ENCODE measurements at regions not wholly inside any gene's neighbourhood (a gene's known extent, or its start where the extent isn't known, plus 50 kb on each side); places are given as distances from the start of the nearest gene placed in this dataset.
"Not testable (repeated sequence)": the region's sequence is repeated elsewhere in the genome, so short reads cannot be mapped to it uniquely, and the experiment has no call there.

GRCh38 chr13:48819376-48819775 lies 156.3 kb upstream of the FNDC3A start:
- H3K27ac ChIP-seq = no peak overlapping the region
- TF ChIP-seq ZFX (IDR thresholded peaks at IDR 0.05) (no peak), CTCF (conservative IDR thresholded peaks at IDR 0.05) (no peak)

GRCh38 chr13:48819899-48820298 lies 155.8 kb upstream of the FNDC3A start:
- no peak overlapping the region for H3K27ac ChIP-seq
- TF ChIP-seq CTCF (conservative IDR thresholded peaks at IDR 0.05) (no peak), ZFX (IDR thresholded peaks at IDR 0.05) (no peak)

GRCh38 chr13:48823526-48823925 lies 152.2 kb upstream of the FNDC3A start:
- not testable (repeated sequence) for H3K27ac ChIP-seq

DNA sequence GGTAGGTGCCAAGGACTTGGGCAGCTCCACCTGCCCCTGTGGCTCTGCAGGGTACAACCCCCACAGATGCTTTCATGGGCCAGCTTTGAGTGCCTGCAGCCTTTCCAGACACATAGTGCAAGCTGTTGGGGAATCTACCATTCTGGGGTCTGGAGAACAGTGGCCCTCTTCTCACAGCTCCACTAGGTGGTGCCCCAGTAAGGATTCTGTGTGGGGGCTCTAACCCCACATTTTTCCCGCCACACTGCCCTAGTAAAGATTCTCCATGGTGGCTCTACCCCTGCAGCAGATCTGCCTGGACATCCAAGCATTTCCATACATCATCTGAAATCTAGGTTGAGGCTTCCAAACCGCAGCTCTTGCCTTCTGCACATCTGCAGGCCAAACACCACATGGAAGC lies 149.7 kb upstream of the FNDC3A start:
- TF ChIP-seq CTCF (conservative IDR thresholded peaks at IDR 0.05) = no peak
- no peak for TF ChIP-seq ZFX (IDR thresholded peaks at IDR 0.05)

GRCh38 chr13:48826922-48827454 lies 148.7 kb upstream of the FNDC3A start:
- not testable (repeated sequence) for H3K27ac ChIP-seq

More for the DNA sequence above, 149.7 kb upstream of the FNDC3A start:
- no peak overlapping the region for H3K27ac ChIP-seq

- no peak for TF ChIP-seq CTCF (conservative IDR thresholded peaks at IDR 0.05)
- no peak for TF ChIP-seq ZFX (IDR thresholded peaks at IDR 0.05)
Observed at GRCh38 chr13:48827709-48828108, 148.0 kb upstream of the FNDC3A start.

DNA sequence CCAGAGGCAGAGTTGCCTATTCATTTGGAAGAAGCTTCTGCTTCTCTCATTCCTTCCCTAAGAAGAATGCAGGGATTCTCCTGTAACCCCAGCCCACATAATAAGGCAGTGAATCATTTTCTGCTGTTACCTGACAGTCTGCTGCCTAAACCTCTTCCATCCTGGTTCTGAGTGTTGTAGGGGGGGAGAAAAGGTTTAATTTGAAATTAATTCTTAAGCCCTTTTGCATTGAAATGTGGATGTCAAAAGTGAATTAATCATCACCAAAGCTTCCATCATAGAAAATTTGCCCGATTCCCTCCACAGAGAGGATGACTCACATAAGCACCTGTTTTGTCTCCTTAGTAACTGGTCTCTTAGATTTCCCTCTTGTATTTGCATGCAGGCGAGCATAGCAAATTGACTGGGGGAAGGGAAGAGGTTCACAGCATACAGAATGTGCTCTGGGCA lies 146.7 kb upstream of the FNDC3A start:
- no peak for TF ChIP-seq ZFX (IDR thresholded peaks at IDR 0.05)
- no peak for TF ChIP-seq CTCF (conservative IDR thresholded peaks at IDR 0.05)
- H3K27ac ChIP-seq = no peak overlapping the region

More at GRCh38 chr13:48827709-48828108, 148.0 kb upstream of the FNDC3A start:
- no peak overlapping the region for H3K27ac ChIP-seq

DNA sequence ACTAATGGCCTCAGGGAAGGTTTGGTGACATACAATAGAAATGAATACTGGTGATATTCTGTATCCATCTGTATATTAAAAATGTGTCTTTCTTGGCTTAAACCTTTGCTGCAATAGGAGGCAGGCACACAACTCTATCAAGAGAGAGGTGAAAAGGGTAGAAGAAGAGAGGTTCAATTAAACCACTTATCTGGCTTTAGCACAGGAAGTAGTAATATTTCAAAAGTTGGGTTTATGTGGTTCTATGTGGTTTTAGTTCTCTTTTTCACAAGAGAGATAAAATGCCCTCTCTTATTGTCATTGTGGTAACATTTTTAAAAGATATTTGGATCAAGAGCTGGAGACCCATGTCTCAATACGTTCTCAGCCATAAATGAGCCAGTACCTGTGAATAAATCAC lies 146.2 kb upstream of the FNDC3A start:
- TF ChIP-seq ZFX (IDR thresholded peaks at IDR 0.05) (no peak), CTCF (conservative IDR thresholded peaks at IDR 0.05) (no peak)
- H3K27ac ChIP-seq = no peak overlapping the region
